HG02973 (cell line): ENCODE measurements at regions not wholly inside any gene's neighbourhood (a gene's known extent, or its start where the extent isn't known, plus 50 kb on each side); places are given as distances from the start of the nearest gene placed in this dataset.
"Not testable (repeated sequence)": the region's sequence is repeated elsewhere in the genome, so short reads cannot be mapped to it uniquely, and the experiment has no call there.

Experiments used
- ATAC-seq: cut with Tn5 transposase; IDR thresholded peaks from one replicate; pipeline ENCODE4 v1.9.1; 2021; ENCODE audit warnings: moderate library complexity; ENCODE audit not compliant: unreplicated experiment

- ATAC-seq: no peak
These were observed 93.9 kb upstream of the AMN1 start for GRCh38 chr12:31822761-31823160.

- ATAC-seq: no peak
These were observed 92.7 kb upstream of the AMN1 start for GRCh38 chr12:31821484-31821883.

GRCh38 chr12:31820832-31821231, 92.0 kb upstream of the AMN1 start:
- ATAC-seq: no peak

GRCh38 chr12:31819427-31819826, 90.6 kb upstream of the AMN1 start:
- no peak for ATAC-seq

GRCh38 chr12:31818623-31819268, 89.9 kb upstream of the AMN1 start:
- no peak for ATAC-seq

GRCh38 chr12:31817120-31817519, 88.3 kb upstream of the AMN1 start:
- no peak for ATAC-seq

GRCh38 chr12:31815096-31815495, 86.3 kb upstream of the AMN1 start:
- no peak for ATAC-seq

- ATAC-seq: no peak
These were observed 84.5 kb upstream of the AMN1 start for GRCh38 chr12:31813305-31813704.

GRCh38 chr12:31807773-31808097, 78.9 kb upstream of the AMN1 start:
- no peak for ATAC-seq

- not testable (repeated sequence) for ATAC-seq
These were observed 78.4 kb upstream of the AMN1 start for GRCh38 chr12:31807081-31807772.

- ATAC-seq: not testable (repeated sequence)
These were observed 76.9 kb upstream of the AMN1 start for GRCh38 chr12:31805681-31806080.

GRCh38 chr12:31804707-31805106, 75.9 kb upstream of the AMN1 start:
- not testable (repeated sequence) for ATAC-seq

GRCh38 chr12:31804185-31804504, 75.3 kb upstream of the AMN1 start:
- ATAC-seq: no peak

- ATAC-seq: no peak
These were observed 74.7 kb upstream of the AMN1 start for GRCh38 chr12:31803306-31804184.

GRCh38 chr12:31801872-31802271, 73.1 kb upstream of the AMN1 start:
- ATAC-seq: no peak

- ATAC-seq: no peak
These were observed 68.5 kb upstream of the AMN1 start for GRCh38 chr12:31797230-31797872.

- ATAC-seq: no peak
These were observed 67.6 kb upstream of the AMN1 start for GRCh38 chr12:31796270-31796951.

- ATAC-seq: no peak
These were observed 65.9 kb upstream of the AMN1 start for GRCh38 chr12:31794745-31795144.

GRCh38 chr12:31791265-31791664, 62.4 kb upstream of the AMN1 start:
- ATAC-seq: not testable (repeated sequence)

GRCh38 chr12:31790759-31791158, 61.9 kb upstream of the AMN1 start:
- no peak for ATAC-seq

GRCh38 chr12:31785318-31785717, 56.5 kb upstream of the AMN1 start:
- no peak for ATAC-seq
